Neural cell (in vitro differentiated cells): ENCODE measurements at regions not wholly inside any gene's neighbourhood (a gene's known extent, or its start where the extent isn't known, plus 50 kb on each side); places are given as distances from the start of the nearest gene placed in this dataset.

Experiments
- H2AFZ ChIP-seq: fragments of 200-600, 300-800 bp; sonication (generic), shearing (Covaris generic); 2 replicates; pipeline ENCODE4 v1.6.0; 2014; ENCODE audit warnings: low read depth, mild to moderate bottlenecking, antibody characterized with exemption, low read length, moderate library complexity
- H3F3A ChIP-seq: fragments of 200-600 bp; shearing (Covaris generic); 2 replicates; pipeline ENCODE4 v1.6.1; 2016; ENCODE audit warnings: mild to moderate bottlenecking, moderate library complexity, mixed read lengths, antibody characterized with exemption, low read length; ENCODE audit not compliant: insufficient read depth, poor library complexity, severe bottlenecking
- H3K27ac ChIP-seq: fragments of 200-600, 300-800 bp; sonication (generic), shearing (Covaris generic); 2 replicates; pipeline ENCODE4 v1.5.1; 2014; ENCODE audit warnings: mild to moderate bottlenecking, low read length, moderate library complexity
- H3K27me3 ChIP-seq: fragments of 300-800, 200-600 bp; sonication (generic), shearing (Covaris generic); 2 replicates; pipeline ENCODE4 v1.6.0; 2014; ENCODE audit warnings: mild to moderate bottlenecking, low read depth, low read length, moderate library complexity; ENCODE audit not compliant: insufficient read depth
- H3K36me3 ChIP-seq: fragments of 300-800, 200-600 bp; sonication (generic), shearing (Covaris generic); 2 replicates; pipeline ENCODE4 v1.5.1; 2014; ENCODE audit warnings: mild to moderate bottlenecking, antibody characterized with exemption, low read length, moderate library complexity; ENCODE audit not compliant: insufficient read depth
- H3K4me2 ChIP-seq: fragments of 300-800, 200-600 bp; sonication (generic), shearing (Covaris generic); 2 replicates; pipeline ENCODE4 v1.6.0; 2014; ENCODE audit warnings: mild to moderate bottlenecking, low read length
- H3K4me3 ChIP-seq: fragments of 300-800, 200-600 bp; sonication (generic), shearing (Covaris generic); 2 replicates; pipeline ENCODE4 v1.5.1; 2014; ENCODE audit warnings: mild to moderate bottlenecking, low read length, moderate library complexity
- H3K79me2 ChIP-seq: fragments of 200-600 bp; shearing (Covaris generic); replicated peaks from 2 replicates; pipeline ENCODE4 v1.6.0; 2014; ENCODE audit warnings: mild to moderate bottlenecking, low read length, moderate library complexity; ENCODE audit not compliant: insufficient read depth
- H3K9ac ChIP-seq: fragments of 300-800, 200-600 bp; sonication (generic), shearing (Covaris generic); 2 replicates; pipeline ENCODE4 v1.6.1; 2016; ENCODE audit warnings: mild to moderate bottlenecking, low read length, mixed read lengths
- H3K9me2 ChIP-seq: fragments of 200-600 bp; shearing (Covaris generic); 2 replicates; pipeline ENCODE4 v1.6.1; 2016; ENCODE audit warnings: mild to moderate bottlenecking, low read length, mixed read lengths; ENCODE audit not compliant: insufficient read depth
- H3K9me3 ChIP-seq: fragments of 200-600, 300-800 bp; sonication (generic), shearing (Covaris generic); 2 replicates; pipeline ENCODE4 v1.6.1; 2016; ENCODE audit warnings: mild to moderate bottlenecking, mixed run types, low read length, moderate library complexity, mixed read lengths
- H4K20me1 ChIP-seq: fragments of 200-600 bp; shearing (Covaris generic); 2 replicates; pipeline ENCODE4 v1.6.1; 2016; ENCODE audit warnings: mild to moderate bottlenecking, mixed run types; ENCODE audit not compliant: insufficient read depth
- EP300 ChIP-seq: fragments of 450-650 bp; conservative IDR thresholded peaks from 2 replicates; pipeline ENCODE4 v1.6.1; 2014; ENCODE audit warnings: antibody characterized with exemption, mild to moderate bottlenecking, moderate library complexity; ENCODE audit not compliant: poor library complexity, severe bottlenecking
- EZH2 ChIP-seq: fragments of 200-600, 300-800 bp; shearing (Covaris generic), sonication (generic); IDR thresholded peaks from 2 replicates; pipeline ENCODE4 v1.6.1; 2014; ENCODE audit warnings: antibody characterized with exemption, low read length, borderline replicate concordance, mild to moderate bottlenecking; ENCODE audit not compliant: insufficient read depth, poor library complexity, severe bottlenecking
- MXI1 ChIP-seq: fragments of 450-650 bp; conservative IDR thresholded peaks from 2 replicates; pipeline ENCODE4 v1.6.1; 2014; ENCODE audit warnings: antibody characterized with exemption, mild to moderate bottlenecking; ENCODE audit not compliant: poor library complexity, severe bottlenecking
- POLR2AphosphoS5 ChIP-seq: IDR thresholded peaks from 2 replicates; pipeline ENCODE4 v1.6.1; 2012
- RAD21 ChIP-seq: fragments of 450-650 bp; conservative IDR thresholded peaks from 2 replicates; pipeline ENCODE4 v1.6.1; 2014; ENCODE audit warnings: antibody characterized with exemption, mild to moderate bottlenecking, moderate library complexity
- SMC3 ChIP-seq: fragments of 450-650 bp; conservative IDR thresholded peaks from 2 replicates; pipeline ENCODE4 v1.6.1; 2014; ENCODE audit warnings: antibody characterized with exemption, mild to moderate bottlenecking, moderate library complexity; ENCODE audit not compliant: poor library complexity
- TAF1 ChIP-seq: IDR thresholded peaks from 2 replicates; pipeline ENCODE4 v1.6.1; 2012; ENCODE audit warnings: low read depth
- TF ChIP-seq, protein P1 (sequence below): IDR thresholded peaks from 2 replicates; pipeline ENCODE4 v1.6.1; 2012; ENCODE audit warnings: borderline replicate concordance
- TF ChIP-seq, protein P2 (sequence below): fragments of 450-650 bp; IDR thresholded peaks from 2 replicates; pipeline ENCODE4 v1.5.1; 2014; ENCODE audit warnings: antibody characterized with exemption, mild to moderate bottlenecking, moderate library complexity; ENCODE audit not compliant: poor library complexity, severe bottlenecking

DNA sequence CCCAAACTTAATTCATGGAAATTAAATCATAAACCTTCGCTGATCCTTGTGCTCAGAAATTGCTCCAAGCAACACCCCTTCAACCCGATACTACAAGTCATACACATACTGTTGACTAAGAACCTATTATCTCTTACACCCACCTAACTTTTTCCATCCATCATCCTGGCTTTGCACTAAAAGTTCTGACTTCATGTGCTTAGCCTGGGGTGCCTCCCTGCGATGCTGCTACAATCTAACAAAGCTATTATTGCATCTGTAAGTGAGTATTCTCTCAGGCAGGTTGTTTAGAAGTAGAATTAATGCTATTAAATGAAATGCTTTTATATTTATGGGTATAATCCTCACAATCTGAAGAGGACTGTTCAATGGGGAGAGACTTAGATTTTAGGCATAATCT, 619.8 kb downstream of the CCDC85A start:
- Histone ChIP-seq H3K36me3 (no peaks in the 10 kb centered on the region), H3K79me2 (no peaks in the 10 kb centered on the region), H3K27ac (no peak overlapping the region), H3K4me3 (no peak overlapping the region), H3F3A (no peaks in the 10 kb centered on the region), H3K9me3 (no peaks in the 10 kb centered on the region), H3K9ac (no peak overlapping the region), H3K27me3 (no peaks in the 10 kb centered on the region), H3K9me2 (no peaks in the 10 kb centered on the region), H3K4me2 (no peak overlapping the region), H2AFZ (no peak overlapping the region), H4K20me1 (no peaks in the 10 kb centered on the region)
- TF ChIP-seq RAD21, result no peak
- TF ChIP-seq POLR2AphosphoS5, result no peak

DNA sequence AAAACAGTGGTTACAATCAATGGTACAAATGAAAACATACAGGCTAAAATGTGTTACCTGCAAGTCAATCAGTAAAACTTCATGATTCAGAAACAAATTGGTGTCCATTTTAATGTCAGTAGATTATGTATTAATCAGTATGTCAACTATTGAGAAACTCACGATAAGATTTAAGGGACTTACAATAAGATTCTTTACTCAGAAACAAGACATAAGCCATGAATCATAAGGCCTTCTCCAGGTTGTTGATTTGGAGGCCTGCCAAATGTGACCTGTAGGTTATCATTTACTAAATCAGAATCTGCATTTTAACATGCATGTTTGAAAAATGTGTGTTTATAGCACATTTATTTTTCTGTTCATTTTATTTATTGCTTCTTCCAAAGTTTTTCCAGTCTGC, 623.1 kb downstream of the CCDC85A start:
- H3K9ac ChIP-seq, result no peak overlapping the region
- no peaks in the 10 kb centered on the region for H3K9me3 ChIP-seq
- TF ChIP-seq POLR2AphosphoS5 (no peak), EZH2 (no peak), EP300 (no peak)
- TF ChIP-seq, protein P1, sequence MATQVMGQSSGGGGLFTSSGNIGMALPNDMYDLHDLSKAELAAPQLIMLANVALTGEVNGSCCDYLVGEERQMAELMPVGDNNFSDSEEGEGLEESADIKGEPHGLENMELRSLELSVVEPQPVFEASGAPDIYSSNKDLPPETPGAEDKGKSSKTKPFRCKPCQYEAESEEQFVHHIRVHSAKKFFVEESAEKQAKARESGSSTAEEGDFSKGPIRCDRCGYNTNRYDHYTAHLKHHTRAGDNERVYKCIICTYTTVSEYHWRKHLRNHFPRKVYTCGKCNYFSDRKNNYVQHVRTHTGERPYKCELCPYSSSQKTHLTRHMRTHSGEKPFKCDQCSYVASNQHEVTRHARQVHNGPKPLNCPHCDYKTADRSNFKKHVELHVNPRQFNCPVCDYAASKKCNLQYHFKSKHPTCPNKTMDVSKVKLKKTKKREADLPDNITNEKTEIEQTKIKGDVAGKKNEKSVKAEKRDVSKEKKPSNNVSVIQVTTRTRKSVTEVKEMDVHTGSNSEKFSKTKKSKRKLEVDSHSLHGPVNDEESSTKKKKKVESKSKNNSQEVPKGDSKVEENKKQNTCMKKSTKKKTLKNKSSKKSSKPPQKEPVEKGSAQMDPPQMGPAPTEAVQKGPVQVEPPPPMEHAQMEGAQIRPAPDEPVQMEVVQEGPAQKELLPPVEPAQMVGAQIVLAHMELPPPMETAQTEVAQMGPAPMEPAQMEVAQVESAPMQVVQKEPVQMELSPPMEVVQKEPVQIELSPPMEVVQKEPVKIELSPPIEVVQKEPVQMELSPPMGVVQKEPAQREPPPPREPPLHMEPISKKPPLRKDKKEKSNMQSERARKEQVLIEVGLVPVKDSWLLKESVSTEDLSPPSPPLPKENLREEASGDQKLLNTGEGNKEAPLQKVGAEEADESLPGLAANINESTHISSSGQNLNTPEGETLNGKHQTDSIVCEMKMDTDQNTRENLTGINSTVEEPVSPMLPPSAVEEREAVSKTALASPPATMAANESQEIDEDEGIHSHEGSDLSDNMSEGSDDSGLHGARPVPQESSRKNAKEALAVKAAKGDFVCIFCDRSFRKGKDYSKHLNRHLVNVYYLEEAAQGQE, result no peak
- TF ChIP-seq, protein P2, sequence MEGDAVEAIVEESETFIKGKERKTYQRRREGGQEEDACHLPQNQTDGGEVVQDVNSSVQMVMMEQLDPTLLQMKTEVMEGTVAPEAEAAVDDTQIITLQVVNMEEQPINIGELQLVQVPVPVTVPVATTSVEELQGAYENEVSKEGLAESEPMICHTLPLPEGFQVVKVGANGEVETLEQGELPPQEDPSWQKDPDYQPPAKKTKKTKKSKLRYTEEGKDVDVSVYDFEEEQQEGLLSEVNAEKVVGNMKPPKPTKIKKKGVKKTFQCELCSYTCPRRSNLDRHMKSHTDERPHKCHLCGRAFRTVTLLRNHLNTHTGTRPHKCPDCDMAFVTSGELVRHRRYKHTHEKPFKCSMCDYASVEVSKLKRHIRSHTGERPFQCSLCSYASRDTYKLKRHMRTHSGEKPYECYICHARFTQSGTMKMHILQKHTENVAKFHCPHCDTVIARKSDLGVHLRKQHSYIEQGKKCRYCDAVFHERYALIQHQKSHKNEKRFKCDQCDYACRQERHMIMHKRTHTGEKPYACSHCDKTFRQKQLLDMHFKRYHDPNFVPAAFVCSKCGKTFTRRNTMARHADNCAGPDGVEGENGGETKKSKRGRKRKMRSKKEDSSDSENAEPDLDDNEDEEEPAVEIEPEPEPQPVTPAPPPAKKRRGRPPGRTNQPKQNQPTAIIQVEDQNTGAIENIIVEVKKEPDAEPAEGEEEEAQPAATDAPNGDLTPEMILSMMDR, result no peak
- no peaks in the 10 kb centered on the region for H3K36me3 ChIP-seq
- H3K4me2 ChIP-seq, result no peak overlapping the region
- H3K27me3 ChIP-seq, result no peaks in the 10 kb centered on the region
- H4K20me1 ChIP-seq, result no peaks in the 10 kb centered on the region
- H3K79me2 ChIP-seq, result no peaks in the 10 kb centered on the region
- no peaks in the 10 kb centered on the region for H3K9me2 ChIP-seq
- H3K27ac ChIP-seq, result no peak overlapping the region
- H3K4me3 ChIP-seq, result no peak overlapping the region
- no peak overlapping the region for H2AFZ ChIP-seq
- no peaks in the 10 kb centered on the region for H3F3A ChIP-seq

DNA sequence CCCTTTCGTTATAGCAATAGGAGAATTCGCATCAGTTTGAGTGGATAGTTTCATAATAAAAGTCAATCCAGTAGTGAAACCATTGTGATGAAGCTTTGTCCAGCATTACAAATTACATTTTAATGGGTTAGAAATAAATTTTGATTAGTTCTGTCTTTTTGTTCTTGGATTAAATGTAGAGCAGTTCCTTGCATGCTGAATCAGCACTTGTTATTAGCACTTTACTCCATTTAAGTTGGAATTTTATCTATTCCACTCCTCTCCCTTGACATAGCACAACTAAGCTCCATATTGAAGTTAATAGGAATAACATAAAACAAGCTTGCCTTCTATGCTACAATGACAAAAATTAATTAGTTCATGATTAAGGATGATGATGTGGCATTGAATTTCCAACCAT, 624.1 kb downstream of the CCDC85A start:
- Histone ChIP-seq H3K4me2 (no peak overlapping the region), H3K4me3 (no peak overlapping the region), H3K9ac (no peak overlapping the region), H3K27ac (no peak overlapping the region), H3K27me3 (no peaks in the 10 kb centered on the region), H3K9me3 (no peaks in the 10 kb centered on the region), H3F3A (no peaks in the 10 kb centered on the region), H3K79me2 (no peaks in the 10 kb centered on the region), H3K9me2 (no peaks in the 10 kb centered on the region), H4K20me1 (no peaks in the 10 kb centered on the region), H2AFZ (no peak overlapping the region), H3K36me3 (no peaks in the 10 kb centered on the region)
- TF ChIP-seq, protein P2, result no peak
- TF ChIP-seq EP300 (no peak), SMC3 (no peak), TAF1 (no peak), POLR2AphosphoS5 (no peak), MXI1 (no peak)
